PC-3 (cell line): ENCODE measurements at regions not wholly inside any gene's neighbourhood (a gene's known extent, or its start where the extent isn't known, plus 50 kb on each side); places are given as distances from the start of the nearest gene placed in this dataset.
"Not testable (repeated sequence)": the region's sequence is repeated elsewhere in the genome, so short reads cannot be mapped to it uniquely, and the experiment has no call there.

Experiments
- CTCF ChIP-seq: fragments of 300-600 bp; sonication (generic); conservative IDR thresholded peaks from 2 replicates; pipeline ENCODE4 v1.5.1; 2017; ENCODE audit warnings: antibody characterized with exemption, low read depth, mild to moderate bottlenecking, low read length
- EZH2 ChIP-seq: fragments of 300-600 bp; sonication (generic); IDR thresholded peaks from one replicate; pipeline ENCODE4 v1.6.1; 2017; ENCODE audit warnings: antibody characterized with exemption, mild to moderate bottlenecking, low read length; ENCODE audit not compliant: unreplicated experiment

GRCh38 chr2:97422376-97422775, 167.3 kb downstream of the ANKRD36B start:
- not testable (repeated sequence) for TF ChIP-seq CTCF, EZH2
